GM10266 (cell line): ENCODE measurements at regions not wholly inside any gene's neighbourhood (a gene's known extent, or its start where the extent isn't known, plus 50 kb on each side); places are given as distances from the start of the nearest gene placed in this dataset.

Source experiments
- DNase-seq: peaks from one replicate; pipeline ENCODE4 v3.0.0; 2012; ENCODE audit errors: extremely low spot score
- TF ChIP-seq, protein P1 (sequence below): IDR thresholded peaks from 2 replicates; pipeline ENCODE4 v1.5.1; 2012; ENCODE audit warnings: mild to moderate bottlenecking, low read depth; ENCODE audit not compliant: control insufficient read depth, insufficient read depth; ENCODE audit errors: missing control alignments

DNA sequence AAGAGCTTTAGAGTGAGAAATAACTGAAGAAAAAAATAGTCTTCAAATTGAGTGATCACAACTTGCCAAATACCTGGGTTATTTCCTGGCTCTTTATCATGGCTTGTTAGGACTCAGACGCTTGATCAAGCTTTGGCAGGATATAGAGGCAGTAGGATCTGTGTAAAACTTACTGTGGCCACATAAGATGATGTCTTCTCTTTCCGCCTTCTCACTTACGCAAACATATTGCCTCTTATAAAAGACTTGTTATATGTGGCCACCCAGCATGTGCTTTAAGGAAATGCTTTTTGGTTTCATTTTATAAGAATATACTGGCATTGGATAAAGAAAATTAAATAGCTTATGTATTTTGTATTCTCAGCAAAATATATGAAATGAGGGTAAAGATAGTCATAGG is 101.8 kb upstream of the AKIRIN2 start:
- no peak for DNase-seq
- TF ChIP-seq, protein P1, sequence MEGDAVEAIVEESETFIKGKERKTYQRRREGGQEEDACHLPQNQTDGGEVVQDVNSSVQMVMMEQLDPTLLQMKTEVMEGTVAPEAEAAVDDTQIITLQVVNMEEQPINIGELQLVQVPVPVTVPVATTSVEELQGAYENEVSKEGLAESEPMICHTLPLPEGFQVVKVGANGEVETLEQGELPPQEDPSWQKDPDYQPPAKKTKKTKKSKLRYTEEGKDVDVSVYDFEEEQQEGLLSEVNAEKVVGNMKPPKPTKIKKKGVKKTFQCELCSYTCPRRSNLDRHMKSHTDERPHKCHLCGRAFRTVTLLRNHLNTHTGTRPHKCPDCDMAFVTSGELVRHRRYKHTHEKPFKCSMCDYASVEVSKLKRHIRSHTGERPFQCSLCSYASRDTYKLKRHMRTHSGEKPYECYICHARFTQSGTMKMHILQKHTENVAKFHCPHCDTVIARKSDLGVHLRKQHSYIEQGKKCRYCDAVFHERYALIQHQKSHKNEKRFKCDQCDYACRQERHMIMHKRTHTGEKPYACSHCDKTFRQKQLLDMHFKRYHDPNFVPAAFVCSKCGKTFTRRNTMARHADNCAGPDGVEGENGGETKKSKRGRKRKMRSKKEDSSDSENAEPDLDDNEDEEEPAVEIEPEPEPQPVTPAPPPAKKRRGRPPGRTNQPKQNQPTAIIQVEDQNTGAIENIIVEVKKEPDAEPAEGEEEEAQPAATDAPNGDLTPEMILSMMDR = no peak

DNA sequence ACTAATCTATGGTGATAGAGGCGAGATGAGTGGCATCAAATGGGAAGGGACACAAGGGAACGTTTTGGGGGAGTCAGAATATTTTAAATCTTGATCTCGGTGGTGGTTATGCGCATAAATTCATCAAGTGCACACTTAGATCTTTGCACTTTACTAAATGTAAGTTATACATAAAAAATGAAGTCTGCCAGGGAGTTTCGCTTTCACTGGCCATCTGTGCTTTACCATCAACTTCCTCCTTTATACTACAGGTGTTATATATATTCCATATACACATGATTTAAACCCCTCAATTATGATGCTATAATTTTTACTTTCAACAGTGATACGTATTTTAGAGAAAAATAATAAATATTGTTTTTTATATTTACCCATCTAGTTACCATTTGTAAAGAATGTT is 97.6 kb upstream of the AKIRIN2 start:
- peak; percentile 12 for DNase-seq
- TF ChIP-seq, protein P1 = no peak

DNA sequence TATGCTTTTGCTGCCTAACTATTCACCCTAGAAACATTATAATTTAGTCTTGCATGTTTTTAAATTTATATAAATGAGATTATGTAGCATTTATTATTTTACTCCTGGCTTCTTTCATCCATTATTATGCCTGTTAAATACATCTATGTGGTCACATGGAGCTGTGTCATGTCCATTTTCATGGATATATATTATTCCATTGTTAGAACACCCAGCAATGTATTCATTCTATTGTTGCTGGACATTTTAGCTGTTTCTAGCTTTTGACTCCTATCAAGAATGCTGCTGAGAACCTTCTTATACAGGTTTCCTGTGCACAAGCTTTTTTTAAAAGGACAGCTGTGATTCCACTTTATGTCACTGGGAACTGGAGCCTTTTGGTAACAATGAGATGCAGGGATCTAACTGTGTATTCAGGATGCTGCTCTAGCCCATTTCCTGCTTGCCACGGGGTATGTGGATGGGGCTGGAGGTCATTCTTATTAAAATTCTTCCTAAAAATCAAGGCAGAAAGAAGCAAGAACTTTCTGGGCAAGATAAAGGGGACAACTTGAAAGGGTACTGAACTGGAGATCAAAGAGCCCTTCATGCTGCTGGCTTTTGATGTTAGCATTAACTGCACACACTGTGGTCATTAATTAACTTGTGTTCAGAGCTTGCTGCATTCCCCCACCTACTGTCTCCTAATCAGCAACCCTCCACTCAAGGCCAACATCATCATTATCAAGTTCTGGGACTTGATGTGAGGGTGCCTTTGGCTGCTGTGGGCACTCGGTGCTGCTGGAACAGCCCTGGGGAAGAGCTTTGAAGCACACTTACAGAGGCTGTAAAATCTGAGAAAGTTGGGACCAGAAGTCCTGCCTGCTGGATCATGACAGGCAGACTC is 96.6 kb upstream of the AKIRIN2 start:
- DNase-seq = no peak
- TF ChIP-seq, protein P1 = peak; percentile 10

DNA sequence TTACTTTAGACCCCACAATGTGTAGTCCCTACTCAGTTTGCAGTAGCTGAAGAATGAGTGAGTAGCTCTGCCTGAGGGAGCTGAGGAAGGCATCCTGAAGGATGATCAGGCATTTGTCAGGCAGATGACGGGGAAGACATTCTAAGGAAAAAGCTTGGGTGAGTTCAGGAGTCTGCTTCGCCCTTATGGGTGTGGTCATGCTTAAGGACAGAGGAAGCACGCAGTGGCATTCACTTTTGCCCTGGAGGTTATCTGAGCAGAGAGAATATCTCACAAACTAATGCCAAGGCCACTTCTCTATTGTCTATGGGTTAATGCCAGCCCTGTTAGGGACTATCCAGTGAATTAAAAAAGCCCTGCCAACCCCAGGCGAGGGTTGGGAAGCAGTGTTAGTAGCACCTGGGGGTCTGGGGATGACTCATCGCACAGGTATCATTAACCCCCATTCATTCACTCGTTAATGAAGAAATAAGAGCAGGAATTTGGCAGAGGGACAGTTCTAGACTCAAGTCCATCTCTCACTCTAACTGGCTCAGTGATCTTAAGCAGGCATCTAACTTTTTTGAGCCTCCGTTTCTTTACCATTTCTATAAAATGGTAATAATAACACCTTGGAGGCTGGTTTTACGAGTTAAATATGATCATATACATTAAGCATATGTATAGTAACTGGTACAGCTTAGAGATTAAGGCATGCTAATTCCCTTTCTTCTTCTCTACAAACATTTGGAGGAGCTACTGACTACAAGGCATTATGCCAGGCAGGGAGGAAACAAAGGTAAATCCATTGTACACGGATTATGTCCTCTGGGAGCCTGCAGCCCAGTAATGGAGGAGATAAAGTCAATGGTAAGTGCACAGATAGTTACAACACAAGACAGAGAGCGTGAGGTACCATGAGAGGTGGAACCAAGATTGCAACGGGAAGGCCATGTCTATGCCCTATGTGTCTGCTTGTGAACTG is 93.2 kb upstream of the AKIRIN2 start:
- TF ChIP-seq, protein P1 = no peak
- DNase-seq = no peak

DNA sequence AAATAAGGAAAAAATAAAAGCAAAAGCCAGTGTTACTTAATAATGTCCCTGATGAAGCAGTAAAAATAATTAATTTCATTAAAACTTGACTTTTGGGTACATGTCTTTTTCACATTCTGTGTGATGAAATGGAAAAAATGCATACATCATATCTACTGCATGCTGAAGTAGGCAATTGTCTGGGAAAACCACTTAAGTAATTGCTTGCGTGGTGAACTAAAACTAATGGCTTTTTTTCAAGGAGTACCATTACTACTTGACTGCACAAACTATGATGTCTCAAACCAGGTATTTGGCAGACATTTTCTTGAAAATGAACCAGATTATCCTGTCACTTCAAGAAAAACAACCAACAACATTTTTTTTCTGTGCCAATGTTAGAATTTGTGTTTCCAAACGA is 91.3 kb upstream of the AKIRIN2 start:
- TF ChIP-seq, protein P1 = no peak
- no peak for DNase-seq

DNA sequence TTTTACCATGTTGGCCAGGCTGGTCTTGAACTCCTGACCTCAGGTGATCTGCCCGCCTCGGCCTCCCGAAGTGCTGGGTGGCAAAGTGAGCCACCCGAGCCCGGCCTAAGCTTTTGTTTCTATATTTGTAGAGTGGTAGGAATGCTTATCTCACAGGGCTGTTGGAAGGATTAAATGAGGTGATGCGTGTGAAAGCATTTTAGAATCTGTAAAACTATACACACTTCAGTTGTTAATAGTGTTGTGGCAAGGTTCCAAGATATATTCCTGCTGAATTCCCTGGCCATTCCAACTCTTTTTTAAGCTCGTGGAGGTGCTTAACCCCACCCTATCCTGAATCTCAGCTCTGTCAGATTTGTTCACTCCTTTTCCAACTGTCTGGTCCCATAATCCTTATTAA is 89.9 kb upstream of the AKIRIN2 start:
- no peak for DNase-seq
- TF ChIP-seq, protein P1 = no peak

DNA sequence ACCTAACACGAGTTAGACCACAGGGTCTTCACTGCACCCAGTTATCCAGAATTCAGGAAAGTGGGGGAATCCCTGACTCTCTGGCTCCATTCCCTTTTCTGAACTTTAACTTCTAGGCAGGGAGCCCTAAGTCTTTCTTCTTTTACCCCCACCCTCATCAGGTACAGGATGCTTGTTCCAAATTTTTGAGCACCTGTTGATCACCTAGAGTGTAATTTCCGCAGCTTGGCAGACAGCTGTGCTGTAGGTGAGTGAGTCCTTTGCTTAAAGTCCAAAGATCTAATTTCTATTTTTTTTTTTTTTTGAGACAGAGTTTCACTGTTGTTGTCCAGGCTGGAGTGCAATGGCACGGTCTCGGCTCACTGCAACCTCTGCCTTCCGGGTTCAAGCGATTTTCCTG is 89.5 kb upstream of the AKIRIN2 start:
- TF ChIP-seq, protein P1 = no peak
- no peak for DNase-seq
